HFF-Myc (cell line): ENCODE measurements at regions not wholly inside any gene's neighbourhood (a gene's known extent, or its start where the extent isn't known, plus 50 kb on each side); places are given as distances from the start of the nearest gene placed in this dataset.

Source experiments
- DNase-seq: peaks from one replicate; pipeline ENCODE4 v3.0.0-alpha.2; 2011; ENCODE audit warnings: low read depth; ENCODE audit errors: extremely low read depth
- H3K4me3 ChIP-seq: replicated peaks from 2 replicates; pipeline ENCODE4 v1.5.1; 2011; ENCODE audit warnings: low read depth, mild to moderate bottlenecking, control low read depth, low read length
- CTCF ChIP-seq: IDR thresholded peaks from 2 replicates; pipeline ENCODE4 v1.5.1; 2012; ENCODE audit warnings: mild to moderate bottlenecking, low read depth, low read length, control low read depth; ENCODE audit errors: missing control alignments

DNA sequence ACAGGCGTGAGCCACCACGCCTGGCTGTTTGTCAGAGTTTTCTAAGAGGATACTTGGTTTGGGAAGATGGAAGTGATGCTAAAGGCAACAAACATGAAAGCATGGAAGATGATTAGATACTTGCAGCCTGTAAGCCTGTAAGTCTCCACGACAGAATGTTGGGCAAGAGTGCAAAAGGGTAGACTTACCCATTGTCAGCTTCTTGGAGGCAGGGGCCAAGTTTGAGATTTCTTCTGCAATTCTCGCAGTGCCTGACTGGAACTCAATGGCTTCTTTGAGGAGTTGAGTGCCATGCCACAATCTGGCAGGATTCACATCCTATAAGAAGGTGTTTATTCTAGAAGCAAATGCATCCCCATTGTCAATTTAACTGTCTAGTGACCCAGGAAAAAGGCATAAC, 70.1 kb upstream of the EFEMP1 start:
- DNase-seq = no peak
- TF ChIP-seq CTCF = no peak

GRCh38 chr2:55995211-55995610, 71.6 kb upstream of the EFEMP1 start:
- no peak overlapping the region for H3K4me3 ChIP-seq
- DNase-seq = no peak
- TF ChIP-seq CTCF = no peak

More for the DNA sequence above, 70.1 kb upstream of the EFEMP1 start:
- H3K4me3 ChIP-seq = no peak overlapping the region

- no peak overlapping the region for H3K4me3 ChIP-seq
- DNase-seq = no peak
- no peak for TF ChIP-seq CTCF
These were observed 72.3 kb upstream of the EFEMP1 start for GRCh38 chr2:55995902-55996301.

- no peak overlapping the region for H3K4me3 ChIP-seq
- TF ChIP-seq CTCF = no peak
- DNase-seq = no peak
These were observed 75.6 kb upstream of the EFEMP1 start for GRCh38 chr2:55999231-55999630.

DNA sequence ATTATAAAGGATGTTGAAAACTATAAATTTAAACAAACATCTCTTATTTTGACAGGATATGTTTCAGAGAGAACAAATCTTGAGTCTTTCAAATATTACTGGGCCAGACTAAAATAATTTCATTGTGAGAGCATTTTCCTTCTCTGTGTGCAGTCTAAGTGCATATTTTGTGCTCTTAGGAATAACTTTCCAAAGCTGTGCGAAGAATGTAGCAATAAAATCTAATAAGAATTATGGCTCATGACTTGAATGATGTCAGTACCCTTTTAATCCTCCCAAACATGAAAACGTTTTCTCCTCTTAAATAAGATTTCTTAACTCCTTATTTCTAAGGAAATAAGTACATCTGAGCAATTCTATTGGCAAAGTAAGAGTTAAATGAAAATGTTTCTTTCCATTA, 76.2 kb upstream of the EFEMP1 start:
- DNase-seq = no peak
- no peak for TF ChIP-seq CTCF
- H3K4me3 ChIP-seq = no peak overlapping the region

- no peak for TF ChIP-seq CTCF
- no peak for DNase-seq
- H3K4me3 ChIP-seq = no peak overlapping the region
These were observed 78.4 kb upstream of the EFEMP1 start for GRCh38 chr2:56001947-56002346.

- H3K4me3 ChIP-seq = no peak overlapping the region
- peak; percentile 89 for DNase-seq
These were observed 85.3 kb upstream of the EFEMP1 start for GRCh38 chr2:56008661-56009431.

More at GRCh38 chr2:56008661-56009431, 85.3 kb upstream of the EFEMP1 start:
- no peak for TF ChIP-seq CTCF
